Gastroesophageal sphincter (tissue), 4 donors: ENCODE measurements at regions not wholly inside any gene's neighbourhood (a gene's known extent, or its start where the extent isn't known, plus 50 kb on each side); places are given as distances from the start of the nearest gene placed in this dataset.
"Not testable (repeated sequence)": the region's sequence is repeated elsewhere in the genome, so short reads cannot be mapped to it uniquely, and the experiment has no call there.

Source experiments
- ATAC-seq: fragments of 150-250 bp; one replicate; pipeline ENCODE4 v1.9.1; 2016; ENCODE audit warnings: mild to moderate bottlenecking, moderate library complexity
- H3K27ac ChIP-seq, 4 donors: fragments of 200-600 bp; sonication (generic) in 3 of 4; 1 replicate in 3 of 4; 2 replicates in 1 of 4; pipeline ENCODE4 v1.5.1; 2016 to 2019
- H3K27me3 ChIP-seq: fragments of 200-600 bp; sonication (generic); one replicate; pipeline ENCODE4 v1.5.1; 2019
- H3K36me3 ChIP-seq, 2 donors: fragments of 200-600 bp; sonication (generic); one replicate each; pipeline ENCODE4 v1.5.1; 2019; ENCODE audit warnings: control low read depth in 1 of 2
- H3K4me1 ChIP-seq, 3 donors: fragments of 200-600 bp; sonication (generic); 1 replicate in 2 of 3; 2 replicates in 1 of 3; pipeline ENCODE4 v1.5.1; 2016 to 2019; ENCODE audit warnings: control low read depth in 2 of 3
- H3K4me3 ChIP-seq, 2 donors: fragments of 200-600 bp; sonication (generic); one replicate each; pipeline ENCODE4 v1.5.1; 2019; ENCODE audit warnings: mild to moderate bottlenecking in 1 of 2, moderate library complexity in 1 of 2
- H3K9me3 ChIP-seq, 3 donors: fragments of 200-600 bp; sonication (generic); one replicate each; pipeline ENCODE4 v1.5.1; 2017 to 2019; ENCODE audit warnings: control low read depth in 2 of 3
- CTCF ChIP-seq, 4 experiments: fragments of 200-600 bp in 2 of 4; fragments of 450-650 bp in 2 of 4; sonication (generic) in 1 of 4; IDR thresholded peaks; one replicate each; pipeline ENCODE4 v1.5.1; 2017 to 2019; ENCODE audit warnings: antibody characterized with exemption in 4 of 4, mild to moderate bottlenecking in 2 of 4, moderate library complexity in 2 of 4
- EP300 ChIP-seq: sonication (generic); formaldehyde crosslinking; IDR thresholded peaks from one replicate; pipeline ENCODE4 v1.6.1; 2017; ENCODE audit warnings: antibody characterized with exemption, mild to moderate bottlenecking
- POLR2A ChIP-seq, 2 donors: fragments of 450-650 bp; IDR thresholded peaks; one replicate each; pipeline ENCODE4 v1.6.1; 2017; ENCODE audit warnings: antibody characterized with exemption in 2 of 2, mild to moderate bottlenecking in 2 of 2, moderate library complexity in 1 of 2
- POLR2AphosphoS5 ChIP-seq: sonication (generic); formaldehyde crosslinking; IDR thresholded peaks from one replicate; pipeline ENCODE4 v1.6.1; 2017; ENCODE audit warnings: antibody characterized with exemption
- WGBS, 2 donors: methylation state at CpG; one replicate each; pipeline ENCODE4 v1.1.5; 2018; ENCODE audit warnings: low coverage in 1 of 2; 5-methylcytosine and 5-hydroxymethylcytosine counted together

- ATAC-seq: no peak
These were observed 58.2 kb upstream of the MEX3C start for GRCh38 chr18:51255693-51256092.

GRCh38 chr18:51257150-51257549 is 59.7 kb upstream of the MEX3C start:
- no peaks in the 10 kb centered on the region for H3K9me3 ChIP-seq
- no peak overlapping the region for H3K27ac ChIP-seq
- 52 to 68% methylated on average over 2 to 4 of the region's 4 CpGs for WGBS, 2 donors
- TF ChIP-seq EP300 (no peak), CTCF (IDR thresholded peaks at IDR 0.05) (no peak), POLR2AphosphoS5 (no peak), POLR2A (IDR thresholded peaks at IDR 0.05) (no peak)
- ATAC-seq: no peak
- H3K4me1 ChIP-seq: no peaks in the 10 kb centered on the region
- peaks cover 4% of the 10 kb centered on the region for H3K27me3 ChIP-seq
- no peaks in the 10 kb centered on the region for H3K36me3 ChIP-seq
- H3K4me3 ChIP-seq: no peak overlapping the region

More at GRCh38 chr18:51255693-51256092, 58.2 kb upstream of the MEX3C start:
- Histone ChIP-seq H3K4me1 (no peaks in the 10 kb centered on the region), H3K9me3 (no peaks in the 10 kb centered on the region), H3K4me3 (no peak overlapping the region), H3K36me3 (no peaks in the 10 kb centered on the region), H3K27ac (no peak overlapping the region), H3K27me3 (peaks cover 4% of the 10 kb centered on the region)
- WGBS, 2 donors: 17 to 21% methylated on average over 2 to 3 of the region's 3 CpGs
- no peak for TF ChIP-seq EP300
- no peak for TF ChIP-seq POLR2A (IDR thresholded peaks at IDR 0.05)
- no peak for TF ChIP-seq CTCF (IDR thresholded peaks at IDR 0.05)
- TF ChIP-seq POLR2AphosphoS5: no peak

DNA sequence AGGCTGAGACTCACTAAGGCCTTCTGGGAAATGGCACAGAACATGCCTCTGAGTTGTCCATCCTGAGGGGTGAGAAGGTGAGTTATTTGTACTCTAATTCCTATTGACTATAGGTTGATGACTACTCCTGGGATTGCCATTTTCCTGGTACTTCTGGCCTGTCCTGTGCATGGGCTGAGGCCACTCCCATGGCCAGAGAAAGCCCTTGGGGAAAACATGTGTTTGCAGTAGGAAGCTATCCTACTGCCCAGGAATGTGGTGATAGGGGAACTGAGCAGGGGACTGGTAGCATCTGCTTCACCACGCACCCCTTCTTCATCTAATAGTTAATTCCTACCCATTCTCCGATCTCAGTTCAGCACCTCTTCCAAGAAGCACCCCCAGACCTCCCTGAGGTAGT is 62.6 kb upstream of the MEX3C start:
- no peaks in the 10 kb centered on the region for H3K4me1 ChIP-seq
- peaks cover 4% of the 10 kb centered on the region for H3K27me3 ChIP-seq
- H3K9me3 ChIP-seq: no peaks in the 10 kb centered on the region
- no peak overlapping the region for H3K27ac ChIP-seq
- H3K36me3 ChIP-seq: no peaks in the 10 kb centered on the region
- no peak overlapping the region for H3K4me3 ChIP-seq
- WGBS, 2 donors: 89 to 100% methylated on average over 1 to 2 of the region's 2 CpGs
- TF ChIP-seq POLR2A (IDR thresholded peaks at IDR 0.05): no peak
- TF ChIP-seq POLR2AphosphoS5: no peak
- no peak for TF ChIP-seq CTCF (IDR thresholded peaks at IDR 0.05)
- TF ChIP-seq EP300: no peak
- ATAC-seq: no peak

DNA sequence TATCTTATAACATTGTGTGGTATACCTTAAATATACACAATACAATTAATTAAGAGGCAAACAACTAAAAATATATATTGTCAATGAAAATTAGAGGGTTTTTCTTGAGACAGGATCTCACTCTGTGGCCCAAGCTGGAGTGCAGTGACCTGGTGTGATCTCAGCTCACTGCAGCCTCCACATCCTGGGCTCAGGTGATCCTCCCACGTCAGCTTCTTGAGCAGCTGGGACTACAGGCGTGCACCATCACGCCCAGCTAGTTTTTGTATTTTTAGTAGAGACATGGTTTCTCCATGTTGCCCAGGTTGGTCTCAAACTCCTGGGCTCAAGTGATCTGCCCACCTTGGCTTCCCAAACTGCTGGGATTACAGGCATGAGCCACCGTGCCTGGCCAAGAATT is 68.6 kb upstream of the MEX3C start:
- not testable (repeated sequence) for H3K4me3 ChIP-seq, ATAC-seq, H3K27ac ChIP-seq, H3K27me3 ChIP-seq, H3K36me3 ChIP-seq, H3K9me3 ChIP-seq, H3K4me1 ChIP-seq
- WGBS, 2 donors: 67 to 75% methylated on average over 4 of the region's 4 CpGs

DNA sequence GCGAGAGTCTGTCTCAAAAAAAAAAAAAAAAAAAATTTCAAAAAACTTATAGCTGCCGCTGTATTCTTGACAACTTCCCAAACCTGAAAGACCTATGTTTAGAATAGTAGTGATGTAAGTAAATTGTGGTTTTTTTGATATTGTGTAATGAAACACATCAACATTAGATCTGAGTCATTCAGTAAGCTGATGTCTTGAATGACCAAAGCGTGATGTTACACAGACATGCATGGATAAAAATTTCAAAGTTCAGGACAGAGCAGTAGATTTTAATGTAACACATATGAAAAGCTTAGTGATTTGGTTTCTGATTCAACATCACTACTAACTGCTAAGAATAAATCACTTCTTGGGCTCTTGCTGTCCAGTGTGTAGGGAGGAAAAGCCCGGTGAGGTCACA is 69.3 kb upstream of the MEX3C start:
- 72 to 83% methylated on average over 4 of the region's 4 CpGs for WGBS, 2 donors
- H3K36me3 ChIP-seq: no peaks in the 10 kb centered on the region
- H3K27me3 ChIP-seq: no peaks in the 10 kb centered on the region
- no peak overlapping the region for H3K4me3 ChIP-seq
- ATAC-seq: no peak
- H3K27ac ChIP-seq: no peak overlapping the region
- no peaks in the 10 kb centered on the region for H3K4me1 ChIP-seq
- no peaks in the 10 kb centered on the region for H3K9me3 ChIP-seq
- no peak for TF ChIP-seq EP300
- TF ChIP-seq POLR2A (IDR thresholded peaks at IDR 0.05): no peak
- TF ChIP-seq CTCF (IDR thresholded peaks at IDR 0.05): no peak
- TF ChIP-seq POLR2AphosphoS5: no peak

DNA sequence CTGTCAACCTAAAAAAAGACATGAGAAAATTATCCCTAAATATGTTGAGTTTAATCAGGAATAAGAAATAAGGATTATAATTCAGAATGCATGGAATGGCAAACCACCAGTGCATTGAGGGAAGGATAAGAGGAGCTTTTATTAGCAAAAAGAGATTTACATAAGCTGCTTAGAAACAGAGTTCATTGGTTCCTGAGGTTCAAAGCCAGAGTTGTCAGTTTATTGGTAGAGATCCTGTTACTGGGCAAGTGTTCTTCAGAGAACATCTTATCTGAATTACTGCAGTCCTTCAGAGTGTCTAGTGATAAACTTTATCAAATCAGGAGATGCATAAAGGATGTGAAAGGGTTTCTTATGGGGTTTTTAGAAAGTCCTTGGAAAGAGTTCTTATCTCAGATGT is 76.0 kb upstream of the MEX3C start:
- H3K27me3 ChIP-seq: no peaks in the 10 kb centered on the region
- H3K27ac ChIP-seq: no peak overlapping the region
- H3K4me3 ChIP-seq: no peak overlapping the region
- H3K36me3 ChIP-seq: no peaks in the 10 kb centered on the region
- H3K9me3 ChIP-seq: no peaks in the 10 kb centered on the region
- no peak for ATAC-seq
- no peaks in the 10 kb centered on the region for H3K4me1 ChIP-seq
- TF ChIP-seq CTCF (IDR thresholded peaks at IDR 0.05) (no peak), POLR2A (IDR thresholded peaks at IDR 0.05) (no peak), EP300 (no peak), POLR2AphosphoS5 (no peak)
